ENCODE measurements at regions not wholly inside any gene's neighbourhood (a gene's known extent, or its start where the extent isn't known, plus 50 kb on each side); places are given as distances from the start of the nearest gene placed in this dataset.

GRCh38 chr9:26357803-26358344 lies 534.7 kb downstream of the CAAP1 start:
- TF ChIP-seq CTCF (conservative IDR thresholded peaks at IDR 0.05; ENCODE audit: low read length): no peak
- no peak for TF ChIP-seq EZH2phosphoT487 (IDR thresholded peaks at IDR 0.05; ENCODE audit: borderline replicate concordance, low read depth, low read length)

All from OCI-LY7 (cell line).